ENCODE measurements at regions not wholly inside any gene's neighbourhood (a gene's known extent, or its start where the extent isn't known, plus 50 kb on each side); places are given as distances from the start of the nearest gene placed in this dataset.

- no peaks in the 10 kb centered on the region for H3K4me1 ChIP-seq (ENCODE audit: control insufficient read depth, insufficient read depth, low read length)
- no TSS peak for BruUV-seq (replicated peaks)
- intact Hi-C loops (cut with micrococcal nuclease; ENCODE audit: unreplicated experiment) (no loop called here), in situ Hi-C loops (cut with MboI) (no loop called here)
- no peak overlapping the region for H2AFZ ChIP-seq (ENCODE audit: control insufficient read depth, low read depth, low read length)
- DNase-seq (ENCODE audit: low read depth, low spot score), result no peak
- CTCF ChIA-PET, result interaction anchor here (1.2 to 3.5 kb wide), 4 partner anchors 9 to 150 kb away, joined by 3 to 15 read pairs (median 6); no protein-coding TSS in a partner anchor
- H3K27ac ChIP-seq (ENCODE audit: control insufficient read depth, insufficient read depth), result no peak overlapping the region
- SMC1A ChIA-PET (ENCODE audit: uncharacterized antibody, unreplicated experiment), result interaction anchor here (0.9 to 1.9 kb wide), 3 partner anchors 70 to 389 kb away, joined by 3 to 8 read pairs (median 4); no protein-coding TSS in a partner anchor
- H3K36me3 ChIP-seq (ENCODE audit: control insufficient read depth in 2 of 2, insufficient read depth in 2 of 2, low read length in 1 of 2), result no peaks in the 10 kb centered on the region
- TF ChIP-seq KDM1A (IDR thresholded peaks at IDR 0.05; ENCODE audit: borderline replicate concordance), result no peak
- TF ChIP-seq MEF2A (IDR thresholded peaks at IDR 0.05; ENCODE audit: insufficient read depth, low read depth, low read length), result no peak
- TF ChIP-seq YBX1 (IDR thresholded peaks at IDR 0.05), result no peak
- no peak for TF ChIP-seq NR2C1 (IDR thresholded peaks at IDR 0.05)
- TF ChIP-seq TCF3 (IDR thresholded peaks at IDR 0.05; ENCODE audit: borderline replicate concordance, insufficient read depth, low read depth, low read length), result no peak
- no peak for TF ChIP-seq BACH1 (IDR thresholded peaks at IDR 0.05; ENCODE audit: borderline replicate concordance)
- POLR2A ChIA-PET, result no interaction called here
- H3K9me3 ChIP-seq (replicated peaks; ENCODE audit: control insufficient read depth, insufficient read depth, low read length), result no peaks in the 10 kb centered on the region
- FAIRE-seq, result no peak
- 0% methylated on average over 3 of the region's 3 CpGs for WGBS (ENCODE audit: insufficient coverage, insufficient replicate concordance, low lambda C conversion rate, missing lambda C conversion rate)
- H3K4me2 ChIP-seq (ENCODE audit: control insufficient read depth, insufficient read depth), result no peak overlapping the region
- no peaks in the 10 kb centered on the region; a peak in 2 of 4 replicates for H3K27me3 ChIP-seq (replicated peaks in 1 of 2; ENCODE audit: control insufficient read depth in 2 of 2, insufficient read depth in 2 of 2, low read length in 1 of 2)
- no peak for ATAC-seq
- no peak overlapping the region for H3K4me3 ChIP-seq
- H3K79me2 ChIP-seq (ENCODE audit: control insufficient read depth, insufficient read depth, low read length), result no peaks in the 10 kb centered on the region
- H3K9ac ChIP-seq (ENCODE audit: control insufficient read depth, insufficient read depth, low read length), result no peak overlapping the region
- no peaks in the 10 kb centered on the region for H4K20me1 ChIP-seq (ENCODE audit: control insufficient read depth, insufficient read depth)
- RAD21 ChIA-PET (ENCODE audit: unreplicated experiment), result interaction anchor here (1.0 kb wide), 1 partner anchor 9 kb away, joined by 4 read pairs; no protein-coding TSS in a partner anchor
Measured at GRCh38 chr11:10942620-10943019, 84.8 kb upstream of the ZBED5 start.

- FAIRE-seq, result no peak
- no peaks in the 10 kb centered on the region for H3K36me3 ChIP-seq (ENCODE audit: control insufficient read depth in 2 of 2, insufficient read depth in 2 of 2, low read length in 1 of 2)
- no peaks in the 10 kb centered on the region; a peak in 2 of 4 replicates for H3K27me3 ChIP-seq (replicated peaks in 1 of 2; ENCODE audit: control insufficient read depth in 2 of 2, insufficient read depth in 2 of 2, low read length in 1 of 2)
- no peak for ATAC-seq
- H3K4me2 ChIP-seq (ENCODE audit: control insufficient read depth, insufficient read depth), result no peak overlapping the region
- in situ Hi-C loops (cut with MboI) (no loop called here), intact Hi-C loops (cut with micrococcal nuclease; ENCODE audit: unreplicated experiment) (no loop called here)
- no peaks in the 10 kb centered on the region for H3K4me1 ChIP-seq (ENCODE audit: control insufficient read depth, insufficient read depth, low read length)
- H2AFZ ChIP-seq (ENCODE audit: control insufficient read depth, low read depth, low read length), result no peak overlapping the region
- no peak overlapping the region for H3K4me3 ChIP-seq
- no peak overlapping the region for H3K9ac ChIP-seq (ENCODE audit: control insufficient read depth, insufficient read depth, low read length)
- RAD21 ChIA-PET (ENCODE audit: unreplicated experiment), result interaction anchor here (1.0 kb wide), 1 partner anchor 8 kb away, joined by 4 read pairs; no protein-coding TSS in a partner anchor
- H3K79me2 ChIP-seq (ENCODE audit: control insufficient read depth, insufficient read depth, low read length), result no peaks in the 10 kb centered on the region
- H3K27ac ChIP-seq (ENCODE audit: control insufficient read depth, insufficient read depth), result no peak overlapping the region
- POLR2A ChIA-PET, result no interaction called here
- no peaks in the 10 kb centered on the region for H3K9me3 ChIP-seq (replicated peaks; ENCODE audit: control insufficient read depth, insufficient read depth, low read length)
- no TSS peak for BruUV-seq (replicated peaks)
- WGBS (ENCODE audit: insufficient coverage, insufficient replicate concordance, low lambda C conversion rate, missing lambda C conversion rate), result 0% methylated on average over 1 of the region's 1 CpG
- CTCF ChIA-PET, result interaction anchor here (0.6 to 3.5 kb wide), 4 partner anchors 79 to 196 kb away, joined by 3 to 15 read pairs (median 4); no protein-coding TSS in a partner anchor
- no peaks in the 10 kb centered on the region for H4K20me1 ChIP-seq (ENCODE audit: control insufficient read depth, insufficient read depth)
- DNase-seq (ENCODE audit: low read depth, low spot score), result no peak
- SMC1A ChIA-PET (ENCODE audit: uncharacterized antibody, unreplicated experiment), result interaction anchor here (1.9 kb wide), 1 partner anchor 70 kb away, joined by 8 read pairs; no protein-coding TSS in a partner anchor
- TF ChIP-seq SREBF2 (IDR thresholded peaks at IDR 0.05; ENCODE audit: low read length) (no peak), YBX1 (IDR thresholded peaks at IDR 0.05) (no peak), MEF2B (IDR thresholded peaks at IDR 0.05; ENCODE audit: partially characterized antibody, poor library complexity, severe bottlenecking) (no peak), MYB (IDR thresholded peaks at IDR 0.05; ENCODE audit: borderline replicate concordance, low read depth, low read length) (no peak), KLF5 (IDR thresholded peaks at IDR 0.05; ENCODE audit: partially characterized antibody) (no peak), RCOR1 (conservative IDR thresholded peaks at IDR 0.05; ENCODE audit: low read depth, low read length) (no peak), BCL11A (IDR thresholded peaks at IDR 0.05; ENCODE audit: low read depth, low read length) (no peak), NFIC (IDR thresholded peaks at IDR 0.05; ENCODE audit: low read depth, low read length) (no peak), PBX3 (IDR thresholded peaks at IDR 0.05; ENCODE audit: insufficient replicate concordance, low read depth, low read length) (no peak), CEBPZ (IDR thresholded peaks at IDR 0.05; ENCODE audit: low read depth, low read length) (no peak)
Measured at GRCh38 chr11:10941871-10942270, 84.0 kb upstream of the ZBED5 start.
